ENCODE measurements at regions not wholly inside any gene's neighbourhood (a gene's known extent, or its start where the extent isn't known, plus 50 kb on each side); places are given as distances from the start of the nearest gene placed in this dataset.

GRCh38 chr10:33721509-33721908 lies 387.0 kb upstream of the NRP1 start:
- Histone ChIP-seq H4K8ac (ENCODE audit: extremely low read depth, insufficient read depth, low read length) (no peak overlapping the region), H2BK5ac (ENCODE audit: low read depth, low read length) (peak overlapping the region; percentile 14; the same call in 1 of the 2 replicates), H3K4ac (replicated peaks; ENCODE audit: insufficient read length, low read depth, low read length) (no peak overlapping the region), H3K27ac (ENCODE audit: low read depth, low read length) (no peak overlapping the region), H3K27me3 (replicated peaks in 1 of 4; ENCODE audit: control insufficient read depth in 3 of 4, extremely low read depth in 1 of 4, insufficient read depth in 3 of 4, low read length in 3 of 4) (no peaks in the 10 kb centered on the region), H4K20me1 (replicated peaks in 1 of 2; ENCODE audit: control insufficient read depth in 1 of 2, insufficient read depth in 2 of 2, low read length in 2 of 2) (no peaks in the 10 kb centered on the region), H2BK12ac (ENCODE audit: low read depth, low read length) (no peak overlapping the region), H3K79me1 (ENCODE audit: low read depth, low read length) (no peaks in the 10 kb centered on the region), H3K14ac (ENCODE audit: insufficient read length) (no peak overlapping the region), H3K18ac (ENCODE audit: extremely low read depth, low read length) (peak overlapping the region; percentile 51; the same call in 1 of the 2 replicates), H3K4me1 (replicated peaks in 1 of 4; ENCODE audit: control insufficient read depth in 3 of 4, insufficient read depth in 4 of 4, low read length in 3 of 4) (peaks cover 0 to 5% (median 0%) of the 10 kb centered on the region in 4 experiments; a peak in 1 of 7 replicates), H2BK20ac (ENCODE audit: low read length) (no peak overlapping the region), H3K23me2 (ENCODE audit: low read depth, low read length) (no peaks in the 10 kb centered on the region), H3K4me3 (ENCODE audit: extremely low read depth in 1 of 4, insufficient read depth in 2 of 4, low read depth in 3 of 4, low read length in 4 of 4) (no peak overlapping the region), H4K5ac (ENCODE audit: insufficient read length, low read depth, low read length) (no peak overlapping the region), H3K56ac (replicated peaks; ENCODE audit: insufficient read length, low read depth, low read length) (no peak overlapping the region), H2AFZ (ENCODE audit: low read length) (no peak overlapping the region), H2AK5ac (ENCODE audit: low read depth, low read length) (peak overlapping the region; percentile 34; the same call in 1 of the 2 replicates), H2BK15ac (ENCODE audit: low read length) (no peak overlapping the region), H3K23ac (ENCODE audit: insufficient read length) (no peak overlapping the region), H2BK120ac (replicated peaks; ENCODE audit: low read depth, low read length) (no peak overlapping the region), H3K9me3 (ENCODE audit: insufficient read depth in 2 of 2, low read depth in 1 of 2, low read length in 1 of 2) (peaks cover 4 to 8% of the 10 kb centered on the region in 2 experiments; a peak in 1 of 4 replicates), H3K36me3 (ENCODE audit: control insufficient read depth in 2 of 4, insufficient read depth in 4 of 4, low read length in 3 of 4) (no peaks in the 10 kb centered on the region), H3K79me2 (ENCODE audit: control insufficient read depth in 1 of 2, insufficient read depth in 2 of 2, low read length in 2 of 2) (no peaks in the 10 kb centered on the region), H4K91ac (replicated peaks; ENCODE audit: insufficient read length, low read length) (no peak overlapping the region), H3K4me2 (ENCODE audit: insufficient read depth in 1 of 2, low read depth in 2 of 2, low read length in 2 of 2) (no peak overlapping the region), H3K9ac (replicated peaks in 1 of 4; ENCODE audit: extremely low read depth in 1 of 4, low read depth in 3 of 4, low read length in 3 of 4) (no peak overlapping the region)
- DNase-seq (ENCODE audit: low read depth in 1 of 2, low spot score in 2 of 2), result no peak
- no peak for TF ChIP-seq POU5F1 (IDR thresholded peaks at IDR 0.05; ENCODE audit: low read depth, low read length)
- no peak for TF ChIP-seq CHD2 (IDR thresholded peaks at IDR 0.05; ENCODE audit: low read length)
- no peak for TF ChIP-seq RAD21 (IDR thresholded peaks at IDR 0.05 in 1 of 2, conservative IDR thresholded peaks at IDR 0.05 in 1 of 2; ENCODE audit: low read depth in 2 of 2, low read length in 2 of 2)
- TF ChIP-seq KDM1A (IDR thresholded peaks at IDR 0.05; ENCODE audit: borderline replicate concordance, low read length), result no peak
- TF ChIP-seq TBP (IDR thresholded peaks at IDR 0.05; ENCODE audit: low read depth, low read length), result no peak
- TF ChIP-seq SIN3A (conservative IDR thresholded peaks at IDR 0.05 in 1 of 2, IDR thresholded peaks at IDR 0.05 in 1 of 2; ENCODE audit: low read depth in 1 of 2, low read length in 2 of 2), result no peak
- ChIA-PET POLR2A (ENCODE audit: partially characterized antibody) (no interaction called here), CTCF (ENCODE audit: partially characterized antibody) (no interaction called here)
- FAIRE-seq, result no peak
- 86% methylated on average over 7 of the region's 7 CpGs; no CpG with 5 or more reads in 1 of the 2 experiments for WGBS, 2 experiments (ENCODE audit: extremely low coverage in 1 of 2, insufficient coverage in 1 of 2, insufficient read length in 1 of 2, insufficient replicate concordance in 2 of 2, low coverage in 1 of 2, low lambda C conversion rate in 2 of 2, missing lambda C conversion rate in 1 of 2)

Data from H1 (cell line).